A673 (cell line): ENCODE measurements at regions not wholly inside any gene's neighbourhood (a gene's known extent, or its start where the extent isn't known, plus 50 kb on each side); places are given as distances from the start of the nearest gene placed in this dataset.

ENCODE experiments used
- BruUV-seq: library from RNA; stranded (reverse); fragments of 400-500 nt; replicated peaks from 2 replicates; lab custom pipeline; 2021; lab: Mats Ljungman, UMichigan
- CTCF ChIA-PET: fragments of 300-600 bp; sonication (Branson Sonifier 250); formaldehyde crosslinking; loops from one replicate; lab custom pipeline; 2022; ENCODE audit warnings: antibody characterized with exemption; lab: Charles Lee
- POLR2A ChIA-PET: fragments of 300-600 bp; sonication (Branson Sonifier 250); formaldehyde crosslinking; loops from one replicate; lab custom pipeline; 2022; ENCODE audit warnings: antibody characterized with exemption; ENCODE audit not compliant: low non-redundant PET; lab: Charles Lee
- DNase-seq: peaks from one replicate; pipeline ENCODE4 v3.0.0-alpha.2; 2015; ENCODE audit warnings: low spot score
- H3K27ac ChIP-seq: fragments of 200-600 bp; sonication (generic); 2 replicates; pipeline ENCODE4 v1.5.1; 2016; ENCODE audit warnings: mixed run types, low read depth, mild to moderate bottlenecking, mixed read lengths, antibody characterized with exemption, low read length; ENCODE audit not compliant: poor library complexity, severe bottlenecking
- H3K27me3 ChIP-seq: fragments of 200-600 bp; sonication (generic); replicated peaks from 2 replicates; pipeline ENCODE4 v1.6.1; 2017; ENCODE audit warnings: mixed run types, low read depth, mild to moderate bottlenecking, mixed read lengths, antibody characterized with exemption, low read length; ENCODE audit not compliant: insufficient read depth, poor library complexity
- H3K36me3 ChIP-seq: fragments of 200-600 bp; sonication (generic); 2 replicates; pipeline ENCODE4 v1.6.1; 2016; ENCODE audit warnings: mixed run types, mild to moderate bottlenecking, mixed read lengths, antibody characterized with exemption, low read length; ENCODE audit not compliant: insufficient read depth, poor library complexity, severe bottlenecking
- H3K4me1 ChIP-seq: fragments of 200-600 bp; sonication (generic); 2 replicates; pipeline ENCODE4 v1.6.1; 2017; ENCODE audit warnings: mixed run types, mild to moderate bottlenecking, mixed read lengths, antibody characterized with exemption, low read length; ENCODE audit not compliant: insufficient read depth, poor library complexity, severe bottlenecking
- H3K4me3 ChIP-seq: fragments of 200-600 bp; sonication (generic); 2 replicates; pipeline ENCODE4 v1.5.1; 2016; ENCODE audit warnings: low read depth, mixed run types, mild to moderate bottlenecking, mixed read lengths, low read length; ENCODE audit not compliant: poor library complexity, severe bottlenecking
- H3K9me3 ChIP-seq: fragments of 200-600 bp; sonication (generic); 2 replicates; pipeline ENCODE4 v1.6.1; 2016; ENCODE audit warnings: mixed run types, low read depth, mild to moderate bottlenecking, mixed read lengths, antibody characterized with exemption, low read length; ENCODE audit not compliant: poor library complexity, severe bottlenecking
- CTCF ChIP-seq: fragments of 300-800, 200-600 bp; sonication (generic); conservative IDR thresholded peaks from 2 replicates; pipeline ENCODE4 v1.5.1; 2017; ENCODE audit warnings: low read depth, mild to moderate bottlenecking, antibody characterized with exemption, low read length, moderate library complexity, mixed read lengths
- EZH2 ChIP-seq: fragments of 200-600 bp; sonication (generic); IDR thresholded peaks from 2 replicates; pipeline ENCODE4 v1.6.1; 2017; ENCODE audit warnings: borderline replicate concordance, low read depth, mild to moderate bottlenecking, mixed read lengths, antibody characterized with exemption, low read length; ENCODE audit not compliant: poor library complexity, severe bottlenecking
- intact Hi-C: fragments of 100-400 bp; cut with micrococcal nuclease; formaldehyde crosslinking; loops from one replicate; pipeline ENCODE4 v1.10.0; 2022; ENCODE audit not compliant: unreplicated experiment

GRCh38 chr16:17861981-17862479 lies 391.3 kb upstream of the XYLT1 start:
- H3K27me3 ChIP-seq = no peaks in the 10 kb centered on the region
- H3K4me3 ChIP-seq = no peak overlapping the region
- no peaks in the 10 kb centered on the region for H3K4me1 ChIP-seq
- TF ChIP-seq EZH2 = no peak
- no peak for TF ChIP-seq CTCF
- no peaks in the 10 kb centered on the region for H3K36me3 ChIP-seq
- intact Hi-C loops = no loop called here
- ChIA-PET CTCF (no interaction called here), POLR2A (no interaction called here)
- DNase-seq = no peak
- peaks cover 5% of the 10 kb centered on the region for H3K9me3 ChIP-seq
- H3K27ac ChIP-seq = no peak overlapping the region
- BruUV-seq = no TSS peak

- POLR2A ChIA-PET = no interaction called here
- Histone ChIP-seq H3K4me1 (no peaks in the 10 kb centered on the region), H3K4me3 (no peak overlapping the region), H3K27ac (no peak overlapping the region), H3K27me3 (no peaks in the 10 kb centered on the region), H3K9me3 (peaks cover 5% of the 10 kb centered on the region), H3K36me3 (no peaks in the 10 kb centered on the region)
- DNase-seq = no peak
- intact Hi-C loops = no loop called here
- no peak for TF ChIP-seq EZH2
- TF ChIP-seq CTCF = no peak
- BruUV-seq = no TSS peak
- CTCF ChIA-PET = no interaction called here
Observed at GRCh38 chr16:17858061-17858460, 387.3 kb upstream of the XYLT1 start.

GRCh38 chr16:17853958-17854357 lies 383.2 kb upstream of the XYLT1 start:
- CTCF ChIA-PET = no interaction called here
- no peaks in the 10 kb centered on the region for H3K27me3 ChIP-seq
- no peak overlapping the region for H3K27ac ChIP-seq
- intact Hi-C loops = no loop called here
- H3K9me3 ChIP-seq = peaks cover 5% of the 10 kb centered on the region
- DNase-seq = no peak
- TF ChIP-seq CTCF = no peak
- TF ChIP-seq EZH2 = no peak
- BruUV-seq = no TSS peak
- no peaks in the 10 kb centered on the region for H3K4me1 ChIP-seq
- H3K4me3 ChIP-seq = no peak overlapping the region
- POLR2A ChIA-PET = no interaction called here
- H3K36me3 ChIP-seq = no peaks in the 10 kb centered on the region
